Kidney tubule cell (primary cell): ENCODE measurements at regions not wholly inside any gene's neighbourhood (a gene's known extent, or its start where the extent isn't known, plus 50 kb on each side); places are given as distances from the start of the nearest gene placed in this dataset.
A peak's percentile ranks its signal among the peaks of the same experiment; 100 is the strongest.
"Not testable (repeated sequence)": the region's sequence is repeated elsewhere in the genome, so short reads cannot be mapped to it uniquely, and the experiment has no call there.

Experiments
- DNase-seq: peaks from one replicate; pipeline ENCODE4 v3.0.0-alpha.2; 2018; ENCODE audit warnings: low spot score

GRCh38 chr7:81181066-81181465 is 262.2 kb upstream of the SEMA3C start:
- DNase-seq = no peak

- no peak for DNase-seq
Measured at GRCh38 chr7:81180573-81180972, 261.7 kb upstream of the SEMA3C start.

GRCh38 chr7:81175275-81175940 is 256.6 kb upstream of the SEMA3C start:
- peak; percentile 45 for DNase-seq

GRCh38 chr7:81173766-81174281 is 255.0 kb upstream of the SEMA3C start:
- peak; percentile 70 for DNase-seq

- no peak for DNase-seq
Measured at GRCh38 chr7:81170291-81170690, 251.4 kb upstream of the SEMA3C start.

- no peak for DNase-seq
Measured at GRCh38 chr7:81167934-81168333, 249.1 kb upstream of the SEMA3C start.

- no peak for DNase-seq
Measured at GRCh38 chr7:81165070-81165469, 246.2 kb upstream of the SEMA3C start.

GRCh38 chr7:81162771-81163525 is 244.1 kb upstream of the SEMA3C start:
- DNase-seq = peak; percentile 43

- no peak for DNase-seq
Measured at GRCh38 chr7:81162234-81162633, 243.4 kb upstream of the SEMA3C start.

GRCh38 chr7:81161451-81162075 is 242.7 kb upstream of the SEMA3C start:
- peak; percentile 92 for DNase-seq

- peak; percentile 73 for DNase-seq
Measured at GRCh38 chr7:81159402-81159801, 240.6 kb upstream of the SEMA3C start.

GRCh38 chr7:81158189-81158588 is 239.3 kb upstream of the SEMA3C start:
- DNase-seq = no peak

GRCh38 chr7:81155654-81156373 is 237.0 kb upstream of the SEMA3C start:
- DNase-seq = peak; percentile 96

- no peak for DNase-seq
Measured at GRCh38 chr7:81154565-81154964, 235.7 kb upstream of the SEMA3C start.

- not testable (repeated sequence) for DNase-seq
Measured at GRCh38 chr7:81152925-81153324, 234.1 kb upstream of the SEMA3C start.

GRCh38 chr7:81150951-81151361 is 232.1 kb upstream of the SEMA3C start:
- peak; percentile 63 for DNase-seq

GRCh38 chr7:81143856-81144255 is 225.0 kb upstream of the SEMA3C start:
- no peak for DNase-seq

- not testable (repeated sequence) for DNase-seq
Measured at GRCh38 chr7:81141257-81142205, 222.7 kb upstream of the SEMA3C start.

GRCh38 chr7:81140775-81141174 is 221.9 kb upstream of the SEMA3C start:
- no peak for DNase-seq

- DNase-seq = no peak
Measured at GRCh38 chr7:81140252-81140651, 221.4 kb upstream of the SEMA3C start.

GRCh38 chr7:81138870-81139269 is 220.0 kb upstream of the SEMA3C start:
- no peak for DNase-seq
